SK-N-SH (cell line): ENCODE measurements at regions not wholly inside any gene's neighbourhood (a gene's known extent, or its start where the extent isn't known, plus 50 kb on each side); places are given as distances from the start of the nearest gene placed in this dataset.

Experiments
- CTCF ChIA-PET: fragments of 300-600, 350-600 bp; formaldehyde crosslinking; extraction: SDS; loops from one replicate; lab custom pipeline; 2021; lab: Yijun Ruan, JAX
- POLR2A ChIA-PET: fragments of 350-600 bp; sonication (Branson Sonifier 250); formaldehyde crosslinking; extraction: SDS; loops from one replicate; lab custom pipeline; 2020; ENCODE audit warnings: antibody characterized with exemption, inconsistent platforms; lab: Yijun Ruan, JAX
- DNase-seq: peaks from one replicate; pipeline ENCODE4 v3.0.0; 2012
- H2AFZ ChIP-seq: fragments of 200-600 bp; sonication (generic); 2 replicates; pipeline ENCODE4 v1.8.1; 2016; ENCODE audit warnings: antibody characterized with exemption, mild to moderate bottlenecking, low read depth
- H3F3A ChIP-seq: fragments of 200-600 bp; sonication (generic); replicated peaks from 2 replicates; pipeline ENCODE3; 2016; ENCODE audit warnings: antibody characterized with exemption, mild to moderate bottlenecking; ENCODE audit not compliant: insufficient read depth
- H3K27ac ChIP-seq, 2 experiments: fragments of 200-500 bp in 1 of 2; fragments of 200-600 bp in 1 of 2; sonication (Bioruptor generic) in 1 of 2; sonication (generic), shearing (Covaris generic) in 1 of 2; 2 replicates each; pipeline versions ENCODE4 v1.5.1 to v1.6.1; 2014 to 2016; ENCODE audit warnings: low read depth in 2 of 2, inconsistent platforms in 1 of 2, low read length in 1 of 2, mild to moderate bottlenecking in 1 of 2, mixed read lengths in 1 of 2
- H3K27me3 ChIP-seq: fragments of 200-600 bp; sonication (generic), shearing (Covaris generic); 2 replicates; pipeline ENCODE4 v1.6.1; 2016; ENCODE audit warnings: mixed run types; ENCODE audit not compliant: insufficient read depth
- H3K36me3 ChIP-seq, 2 experiments: fragments of 200-500 bp in 1 of 2; fragments of 200-600 bp in 1 of 2; sonication (Bioruptor generic) in 1 of 2; sonication (generic) in 1 of 2; replicated peaks in 1 of 2; 2 replicates each; pipeline versions ENCODE3 to v1.5.1; 2014 to 2016; ENCODE audit warnings: low read length in 1 of 2, mild to moderate bottlenecking in 1 of 2; ENCODE audit not compliant: insufficient read depth in 2 of 2, control insufficient read depth in 1 of 2
- H3K4me1 ChIP-seq, 2 experiments: fragments of 200-500 bp in 1 of 2; fragments of 200-600 bp in 1 of 2; sonication (Bioruptor generic) in 1 of 2; sonication (generic), shearing (Covaris generic) in 1 of 2; 2 replicates each; pipeline versions ENCODE4 v1.5.1 to v1.6.1; 2014 to 2016; ENCODE audit warnings: low read depth in 1 of 2, low read length in 1 of 2, mixed run types in 1 of 2; ENCODE audit not compliant: insufficient read depth in 2 of 2, control insufficient read depth in 1 of 2
- H3K4me2 ChIP-seq: fragments of 200-600 bp; sonication (generic), shearing (Covaris generic); 2 replicates; pipeline ENCODE4 v1.6.1; 2017; ENCODE audit warnings: mixed run types
- H3K4me3 ChIP-seq, 2 experiments: fragments of 200-500 bp in 1 of 2; fragments of 200-600 bp in 1 of 2; sonication (Bioruptor generic) in 1 of 2; sonication (generic), shearing (Covaris generic) in 1 of 2; 2 replicates each; pipeline versions ENCODE4 v1.5.1 to v1.8.1; 2014 to 2016; ENCODE audit warnings: low read depth in 2 of 2, inconsistent platforms in 1 of 2, low read length in 1 of 2, mild to moderate bottlenecking in 1 of 2, mixed read lengths in 1 of 2, moderate library complexity in 1 of 2
- H3K79me2 ChIP-seq: fragments of 200-600 bp; sonication (generic); 2 replicates; pipeline ENCODE4 v1.8.1; 2017; ENCODE audit warnings: mild to moderate bottlenecking; ENCODE audit not compliant: insufficient read depth
- H3K9ac ChIP-seq: fragments of 200-600 bp; sonication (generic); 2 replicates; pipeline ENCODE4 v1.6.1; 2017; ENCODE audit warnings: mixed run types
- H3K9me2 ChIP-seq: fragments of 200-600 bp; sonication (generic); 2 replicates; pipeline ENCODE4 v1.6.1; 2017; ENCODE audit warnings: mixed run types
- H3K9me3 ChIP-seq: fragments of 200-600 bp; sonication (generic); 2 replicates; pipeline ENCODE4 v1.6.1; 2017; ENCODE audit warnings: mixed run types, mild to moderate bottlenecking, moderate library complexity
- H4K20me1 ChIP-seq: fragments of 200-600 bp; sonication (generic); 2 replicates; pipeline ENCODE4 v1.6.1; 2017; ENCODE audit warnings: mild to moderate bottlenecking, mixed run types; ENCODE audit not compliant: insufficient read depth
- EP300 ChIP-seq, 2 experiments: IDR thresholded peaks; 2 replicates each; pipeline versions ENCODE4 v1.4.0 to v1.6.1; 2012; ENCODE audit warnings: borderline replicate concordance in 1 of 2, low read depth in 1 of 2, low read length in 1 of 2
- EZH2phosphoT487 ChIP-seq: fragments of 200-600 bp; sonication (generic); IDR thresholded peaks from 2 replicates; pipeline ENCODE4 v1.6.1; 2017; ENCODE audit warnings: low read depth, mixed run types, mild to moderate bottlenecking, antibody characterized with exemption, moderate library complexity, borderline replicate concordance
- FOXJ3 ChIP-seq: sonication (generic); formaldehyde crosslinking; IDR thresholded peaks from 2 replicates; pipeline ENCODE4 v1.5.1; 2020; ENCODE audit warnings: mild to moderate bottlenecking, missing genetic modification reagents
- FOXM1 ChIP-seq: IDR thresholded peaks from 2 replicates; pipeline ENCODE4 v1.4.0; 2012; ENCODE audit warnings: low read depth, mild to moderate bottlenecking
- GATA2 ChIP-seq: sonication (generic); formaldehyde crosslinking; IDR thresholded peaks from 2 replicates; pipeline ENCODE4 v1.5.0; 2020; ENCODE audit warnings: mild to moderate bottlenecking, missing genetic modification reagents
- NFIC ChIP-seq: IDR thresholded peaks from 2 replicates; pipeline ENCODE4 v1.4.0; 2012; ENCODE audit warnings: borderline replicate concordance
- RAD21 ChIP-seq: IDR thresholded peaks from 2 replicates; pipeline ENCODE4 v1.6.1; 2012; ENCODE audit warnings: mild to moderate bottlenecking, low read length
- RXRA ChIP-seq: IDR thresholded peaks from 2 replicates; pipeline ENCODE4 v1.4.0; 2012; ENCODE audit warnings: low read depth, mild to moderate bottlenecking, borderline replicate concordance
- SIN3A ChIP-seq: IDR thresholded peaks from 2 replicates; pipeline ENCODE4 v1.6.1; 2012; ENCODE audit warnings: low read depth, mild to moderate bottlenecking, low read length, moderate library complexity, borderline replicate concordance
- YY1 ChIP-seq: IDR thresholded peaks from 2 replicates; pipeline ENCODE4 v1.4.0; 2012; ENCODE audit warnings: low read depth, mild to moderate bottlenecking
- WGBS: methylation state at CpG from one replicate; pipeline ENCODE4 v1.1.6; 2017; ENCODE audit warnings: low lambda C conversion rate; 5-methylcytosine and 5-hydroxymethylcytosine counted together
- TF ChIP-seq, protein P1 (sequence below): IDR thresholded peaks from 2 replicates; pipeline ENCODE4 v1.6.1; 2012; ENCODE audit warnings: mild to moderate bottlenecking, low read depth, low read length, moderate library complexity
- TF ChIP-seq, protein P2 (sequence below): fragments of 150-350 bp; IDR thresholded peaks from 2 replicates; pipeline ENCODE4 v1.6.1; 2016; ENCODE audit warnings: mild to moderate bottlenecking, low read depth, low read length

DNA sequence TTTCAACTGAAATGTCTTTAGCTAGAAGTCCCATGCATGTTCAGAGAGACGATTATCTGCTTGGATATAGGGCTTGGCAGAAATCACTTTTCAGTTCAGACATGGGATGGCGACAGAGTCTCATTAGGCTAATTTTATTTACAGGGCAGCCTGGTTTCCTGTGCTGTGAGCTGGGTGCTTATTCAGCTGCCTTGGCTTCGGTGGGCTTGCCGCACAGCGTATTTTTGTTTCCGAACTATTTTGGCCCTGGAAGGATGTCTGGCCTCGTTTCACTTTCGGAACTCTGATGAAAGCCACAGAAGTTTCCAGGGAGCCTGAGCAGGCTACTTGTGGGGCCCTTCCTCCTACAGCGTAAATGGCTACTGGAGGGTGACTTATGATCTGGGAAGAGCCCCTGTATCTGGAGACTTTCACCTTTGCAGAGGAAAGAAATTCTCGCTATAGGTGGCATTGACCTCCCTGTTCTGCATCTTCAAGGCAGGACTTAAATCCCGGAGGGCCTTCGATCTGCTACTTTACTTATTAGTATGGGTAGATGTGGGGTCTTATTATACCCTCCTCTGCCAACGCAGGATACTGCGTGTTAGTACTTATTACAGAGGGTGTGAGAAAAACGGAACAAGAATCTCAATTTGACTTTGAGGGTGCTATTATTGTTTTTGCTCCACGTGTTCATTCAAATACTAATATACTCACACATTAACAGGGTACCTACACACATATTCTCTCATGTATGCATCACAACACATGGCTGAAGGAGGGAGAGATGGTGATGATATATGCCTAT lies 364.0 kb upstream of the RBMS3 start (continued):
- TF ChIP-seq, protein P1, sequence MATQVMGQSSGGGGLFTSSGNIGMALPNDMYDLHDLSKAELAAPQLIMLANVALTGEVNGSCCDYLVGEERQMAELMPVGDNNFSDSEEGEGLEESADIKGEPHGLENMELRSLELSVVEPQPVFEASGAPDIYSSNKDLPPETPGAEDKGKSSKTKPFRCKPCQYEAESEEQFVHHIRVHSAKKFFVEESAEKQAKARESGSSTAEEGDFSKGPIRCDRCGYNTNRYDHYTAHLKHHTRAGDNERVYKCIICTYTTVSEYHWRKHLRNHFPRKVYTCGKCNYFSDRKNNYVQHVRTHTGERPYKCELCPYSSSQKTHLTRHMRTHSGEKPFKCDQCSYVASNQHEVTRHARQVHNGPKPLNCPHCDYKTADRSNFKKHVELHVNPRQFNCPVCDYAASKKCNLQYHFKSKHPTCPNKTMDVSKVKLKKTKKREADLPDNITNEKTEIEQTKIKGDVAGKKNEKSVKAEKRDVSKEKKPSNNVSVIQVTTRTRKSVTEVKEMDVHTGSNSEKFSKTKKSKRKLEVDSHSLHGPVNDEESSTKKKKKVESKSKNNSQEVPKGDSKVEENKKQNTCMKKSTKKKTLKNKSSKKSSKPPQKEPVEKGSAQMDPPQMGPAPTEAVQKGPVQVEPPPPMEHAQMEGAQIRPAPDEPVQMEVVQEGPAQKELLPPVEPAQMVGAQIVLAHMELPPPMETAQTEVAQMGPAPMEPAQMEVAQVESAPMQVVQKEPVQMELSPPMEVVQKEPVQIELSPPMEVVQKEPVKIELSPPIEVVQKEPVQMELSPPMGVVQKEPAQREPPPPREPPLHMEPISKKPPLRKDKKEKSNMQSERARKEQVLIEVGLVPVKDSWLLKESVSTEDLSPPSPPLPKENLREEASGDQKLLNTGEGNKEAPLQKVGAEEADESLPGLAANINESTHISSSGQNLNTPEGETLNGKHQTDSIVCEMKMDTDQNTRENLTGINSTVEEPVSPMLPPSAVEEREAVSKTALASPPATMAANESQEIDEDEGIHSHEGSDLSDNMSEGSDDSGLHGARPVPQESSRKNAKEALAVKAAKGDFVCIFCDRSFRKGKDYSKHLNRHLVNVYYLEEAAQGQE = no peak
- TF ChIP-seq FOXJ3 (CRISPR knock-in tag) = no peak
- TF ChIP-seq SIN3A = no peak
- no peak for TF ChIP-seq EZH2phosphoT487
- no peak for TF ChIP-seq RXRA
- peak; percentile 92 for TF ChIP-seq RAD21
- TF ChIP-seq, protein P2, sequence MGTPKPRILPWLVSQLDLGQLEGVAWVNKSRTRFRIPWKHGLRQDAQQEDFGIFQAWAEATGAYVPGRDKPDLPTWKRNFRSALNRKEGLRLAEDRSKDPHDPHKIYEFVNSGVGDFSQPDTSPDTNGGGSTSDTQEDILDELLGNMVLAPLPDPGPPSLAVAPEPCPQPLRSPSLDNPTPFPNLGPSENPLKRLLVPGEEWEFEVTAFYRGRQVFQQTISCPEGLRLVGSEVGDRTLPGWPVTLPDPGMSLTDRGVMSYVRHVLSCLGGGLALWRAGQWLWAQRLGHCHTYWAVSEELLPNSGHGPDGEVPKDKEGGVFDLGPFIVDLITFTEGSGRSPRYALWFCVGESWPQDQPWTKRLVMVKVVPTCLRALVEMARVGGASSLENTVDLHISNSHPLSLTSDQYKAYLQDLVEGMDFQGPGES = no peak
- no peak for TF ChIP-seq YY1
- TF ChIP-seq GATA2 (CRISPR knock-in tag) = no peak
- TF ChIP-seq NFIC = no peak
- TF ChIP-seq FOXM1 = no peak
- TF ChIP-seq, all 33 proteins: peak for 7

DNA sequence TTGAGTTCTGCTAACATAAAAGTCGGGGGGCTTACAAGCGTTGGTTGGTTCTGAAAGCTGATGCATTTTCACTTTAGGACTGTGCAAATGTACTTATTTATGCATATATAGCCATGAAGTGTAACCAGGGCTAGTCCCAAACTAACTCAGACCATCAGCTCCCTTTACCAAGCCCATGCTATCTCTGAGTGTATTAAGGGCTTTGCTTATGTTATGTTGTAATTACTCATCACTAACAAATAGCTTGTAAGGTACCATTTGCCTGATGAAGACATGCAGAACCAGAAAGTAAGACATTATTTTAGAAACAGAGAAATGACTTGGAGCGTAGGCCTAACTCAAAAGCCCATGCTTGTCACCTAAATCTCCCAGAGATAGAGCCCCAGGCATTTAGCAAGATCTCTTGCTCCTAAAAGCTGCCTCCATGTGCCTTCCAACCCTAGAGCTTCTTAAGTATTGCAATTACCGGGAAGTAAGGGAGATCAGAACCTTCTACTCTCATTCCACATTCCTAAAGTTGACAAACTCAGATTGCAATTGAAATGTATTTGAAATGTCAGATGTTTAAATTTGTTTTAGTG lies 362.9 kb upstream of the RBMS3 start:
- no peaks in the 10 kb centered on the region for H3K36me3 ChIP-seq
- DNase-seq = no peak
- ChIA-PET POLR2A (no interaction called here), CTCF (interaction anchor here (0.6 to 1.3 kb wide), 4 partner anchors 10 to 199 kb away, joined by 3 to 4 read pairs (median 3); no protein-coding TSS in a partner anchor)
- no peak overlapping the region for H3K9ac ChIP-seq
- H3K9me3 ChIP-seq = no peaks in the 10 kb centered on the region
- no peaks in the 10 kb centered on the region for H3K79me2 ChIP-seq
- H3K27me3 ChIP-seq = no peaks in the 10 kb centered on the region
- no peaks in the 10 kb centered on the region for H4K20me1 ChIP-seq
- WGBS = 79% methylated on average over 4 of the region's 4 CpGs
- H3K4me2 ChIP-seq = no peak overlapping the region
- H2AFZ ChIP-seq = no peak overlapping the region
- no peaks in the 10 kb centered on the region for H3F3A ChIP-seq
- peaks cover 4 to 10% of the 10 kb centered on the region in 2 experiments for H3K4me1 ChIP-seq
- no peaks in the 10 kb centered on the region for H3K9me2 ChIP-seq
- TF ChIP-seq EP300 (IDR thresholded peaks at IDR 0.05; ENCODE audit: borderline replicate concordance in 1 of 2, low read depth in 1 of 2, low read length in 1 of 2) = no peak
- H3K4me3 ChIP-seq = no peak overlapping the region
- H3K27ac ChIP-seq = no peak overlapping the region; a peak in 1 of 4 replicates
